B cell (primary cell): ENCODE measurements at regions not wholly inside any gene's neighbourhood (a gene's known extent, or its start where the extent isn't known, plus 50 kb on each side); places are given as distances from the start of the nearest gene placed in this dataset.

ENCODE experiments used
- ATAC-seq: fragments of 200-7000 bp; cut with Tn5 transposase; one replicate; pipeline ENCODE4 v1.10.0; 2021; ENCODE audit warnings: low read depth, mild to moderate bottlenecking, moderate number of reproducible peaks, moderate library complexity
- CTCF ChIA-PET: fragments of 350-600 bp; sonication (Branson Sonifier 250); formaldehyde crosslinking; loops from one replicate; lab custom pipeline; 2021; ENCODE audit warnings: antibody characterized with exemption, inconsistent platforms; lab: Charles Lee
- POLR2A ChIA-PET: fragments of 350-600 bp; sonication (Branson Sonifier 250); formaldehyde crosslinking; loops from one replicate; lab custom pipeline; 2021; ENCODE audit warnings: antibody characterized with exemption; lab: Charles Lee
- DNase-seq: peaks from one replicate; pipeline ENCODE4 v3.0.0; 2013
- H2AFZ ChIP-seq: 2 replicates; pipeline ENCODE4 v1.6.1; 2012; ENCODE audit warnings: mild to moderate bottlenecking, low read depth, low read length; ENCODE audit not compliant: insufficient read depth, poor library complexity, severe bottlenecking
- H3K27ac ChIP-seq, 2 donors: 1 replicate in 1 of 2; 2 replicates in 1 of 2; pipeline ENCODE4 v1.5.1; 2012 to 2013; ENCODE audit warnings: low read length in 2 of 2, mild to moderate bottlenecking in 2 of 2, moderate library complexity in 1 of 2
- H3K27me3 ChIP-seq, 4 experiments: fragments of 200-600 bp in 1 of 4; sonication (generic) in 1 of 4; replicated peaks in 1 of 4; 1 replicate in 2 of 4; 2 replicates in 2 of 4; pipeline versions ENCODE4 v1.6.1 to v1.7.0; 2013 to 2016; ENCODE audit warnings: low read length in 3 of 4, mild to moderate bottlenecking in 2 of 4, mixed read lengths in 1 of 4, moderate library complexity in 1 of 4; ENCODE audit not compliant: insufficient read depth in 4 of 4, control insufficient read depth in 3 of 4; ENCODE audit errors: control extremely low read depth in 1 of 4
- H3K36me3 ChIP-seq, 2 experiments: replicated peaks in 1 of 2; 1 replicate in 1 of 2; 2 replicates in 1 of 2; pipeline versions ENCODE4 v1.6.1 to v1.7.1; 2013; ENCODE audit warnings: low read length in 1 of 2; ENCODE audit not compliant: insufficient read depth in 2 of 2, control insufficient read depth in 1 of 2; ENCODE audit errors: control extremely low read depth in 1 of 2, extremely low read depth in 1 of 2
- H3K4me1 ChIP-seq, 2 donors: fragments of 200-600 bp in 1 of 2; sonication (generic) in 1 of 2; 1 replicate in 1 of 2; 2 replicates in 1 of 2; pipeline versions ENCODE4 v1.5.1 to v1.6.1; 2013 to 2017; ENCODE audit warnings: low read length in 2 of 2; ENCODE audit not compliant: control insufficient read depth in 2 of 2, insufficient read depth in 2 of 2
- H3K4me2 ChIP-seq: replicated peaks from 2 replicates; pipeline ENCODE3; 2012; ENCODE audit warnings: mild to moderate bottlenecking, low read depth, low read length; ENCODE audit not compliant: poor library complexity, severe bottlenecking
- H3K4me3 ChIP-seq, 5 experiments: fragments of 200-600 bp in 1 of 5; sonication (generic) in 1 of 5; 1 replicate in 3 of 5; 2 replicates in 2 of 5; pipeline versions ENCODE4 v1.5.1 to v1.7.0; 2011 to 2016; ENCODE audit warnings: low read length in 4 of 5, mild to moderate bottlenecking in 4 of 5, low read depth in 2 of 5, control low read depth in 1 of 5, moderate library complexity in 1 of 5; ENCODE audit not compliant: insufficient read depth in 1 of 5; ENCODE audit errors: control extremely low read depth in 1 of 5, extremely low read depth in 1 of 5
- H3K79me2 ChIP-seq: fragments of 200-600 bp; sonication (generic); one replicate; pipeline ENCODE4 v1.6.0; 2016; ENCODE audit warnings: low read length; ENCODE audit not compliant: control insufficient read depth, insufficient read depth
- H3K9ac ChIP-seq: fragments of 200-600 bp; sonication (generic); 2 replicates; pipeline ENCODE4 v1.6.1; 2017; ENCODE audit warnings: mild to moderate bottlenecking, low read length, moderate library complexity
- H3K9me3 ChIP-seq, 3 donors: one replicate each; pipeline versions ENCODE4 v1.6.1 to v1.7.1; 2013; ENCODE audit warnings: low read length in 2 of 3; ENCODE audit not compliant: control insufficient read depth in 2 of 3, insufficient read depth in 1 of 3; ENCODE audit errors: control extremely low read depth in 1 of 3
- H4K20me1 ChIP-seq: 2 replicates; pipeline ENCODE4 v1.6.0; 2012; ENCODE audit warnings: mild to moderate bottlenecking, low read length; ENCODE audit not compliant: insufficient read depth, control insufficient read depth, poor library complexity, severe bottlenecking
- H3K27ac Mint-ChIP-seq: one replicate; pipeline ENCODE4 v1.8.0; 2021; ENCODE audit warnings: mixed read lengths
- H3K27me3 Mint-ChIP-seq: one replicate; pipeline ENCODE4 v1.8.0; 2021; ENCODE audit warnings: mixed read lengths
- H3K4me1 Mint-ChIP-seq: one replicate; pipeline ENCODE4 v1.8.0; 2021; ENCODE audit warnings: mixed read lengths
- H3K4me3 Mint-ChIP-seq: one replicate; pipeline ENCODE4 v1.8.0; 2021; ENCODE audit warnings: mixed read lengths
- H3K9me3 Mint-ChIP-seq: one replicate; pipeline ENCODE4 v1.8.0; 2022; ENCODE audit warnings: mixed read lengths; ENCODE audit not compliant: insufficient read depth
- EZH2 ChIP-seq: IDR thresholded peaks from 2 replicates; pipeline ENCODE4 v1.6.1; 2012; ENCODE audit warnings: borderline replicate concordance, low read depth, mild to moderate bottlenecking, moderate library complexity, low read length; ENCODE audit not compliant: insufficient read depth, poor library complexity, severe bottlenecking
- WGBS: methylation state at CpG from one replicate; pipeline ENCODE4 v1.1.5; 2013; ENCODE audit warnings: missing lambda C conversion rate; ENCODE audit not compliant: insufficient coverage; 5-methylcytosine and 5-hydroxymethylcytosine counted together
- intact Hi-C: fragments of 100-400 bp; cut with micrococcal nuclease; formaldehyde crosslinking; loops from one replicate; pipeline ENCODE4 v1.10.0; 2022
- TF ChIP-seq, protein P1 (sequence below): fragments of 200-600 bp; IDR thresholded peaks from one replicate; pipeline ENCODE4 v1.8.0; 2022; ENCODE audit warnings: antibody characterized with exemption, mild to moderate bottlenecking

DNA sequence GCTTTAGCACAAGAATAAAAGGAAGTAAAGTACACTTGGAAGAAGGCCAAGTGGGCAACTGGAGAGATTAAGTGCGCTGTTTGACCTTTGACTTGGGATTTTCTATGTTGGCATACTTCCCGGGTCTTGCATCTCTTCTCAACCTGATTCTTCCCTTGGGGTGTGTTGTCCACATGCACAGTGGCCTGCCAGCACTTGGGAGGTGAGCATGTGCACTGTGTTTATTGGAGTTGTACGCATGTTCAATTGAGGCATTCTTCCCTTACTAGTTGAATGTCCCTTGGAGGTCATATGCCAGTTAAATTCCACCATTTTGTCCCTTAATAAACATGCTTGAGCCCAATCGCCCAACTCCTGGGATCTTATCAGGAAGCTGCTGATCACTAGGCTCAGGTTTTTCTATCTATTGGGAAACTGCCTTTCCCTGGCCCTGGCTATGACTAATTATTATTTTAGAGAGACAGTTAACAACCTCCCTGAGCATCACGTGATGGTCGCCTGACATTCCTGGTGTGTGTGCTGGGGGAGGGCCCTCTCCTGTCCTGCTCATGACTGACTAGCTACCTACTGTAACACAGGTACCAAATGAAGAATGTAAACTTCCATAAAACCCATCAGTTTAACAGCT lies 62.5 kb upstream of the RAPGEF4 start:
- DNase-seq = no peak
- Histone ChIP-seq H3K27ac (no peak overlapping the region), H4K20me1 (no peaks in the 10 kb centered on the region), H3K4me2 (no peak overlapping the region), H3K9ac (no peak overlapping the region), H3K36me3 (no peaks in the 10 kb centered on the region), H3K79me2 (no peaks in the 10 kb centered on the region), H3K4me1 (no peaks in the 10 kb centered on the region), H3K9me3 (no peaks in the 10 kb centered on the region), H3K4me3 (no peak overlapping the region), H3K27me3 (no peaks in the 10 kb centered on the region), H2AFZ (no peak overlapping the region)
- Mint-ChIP-seq H3K9me3 (no peaks in the 10 kb centered on the region), H3K4me1 (no peaks in the 10 kb centered on the region), H3K27ac (no peak overlapping the region), H3K27me3 (peaks cover 10% of the 10 kb centered on the region), H3K4me3 (no peak overlapping the region)
- ATAC-seq = no peak
- WGBS = 100% methylated on average over 2 of the region's 6 CpGs
- intact Hi-C loops = no loop called here
- TF ChIP-seq EZH2 = no peak
- TF ChIP-seq, protein P1, sequence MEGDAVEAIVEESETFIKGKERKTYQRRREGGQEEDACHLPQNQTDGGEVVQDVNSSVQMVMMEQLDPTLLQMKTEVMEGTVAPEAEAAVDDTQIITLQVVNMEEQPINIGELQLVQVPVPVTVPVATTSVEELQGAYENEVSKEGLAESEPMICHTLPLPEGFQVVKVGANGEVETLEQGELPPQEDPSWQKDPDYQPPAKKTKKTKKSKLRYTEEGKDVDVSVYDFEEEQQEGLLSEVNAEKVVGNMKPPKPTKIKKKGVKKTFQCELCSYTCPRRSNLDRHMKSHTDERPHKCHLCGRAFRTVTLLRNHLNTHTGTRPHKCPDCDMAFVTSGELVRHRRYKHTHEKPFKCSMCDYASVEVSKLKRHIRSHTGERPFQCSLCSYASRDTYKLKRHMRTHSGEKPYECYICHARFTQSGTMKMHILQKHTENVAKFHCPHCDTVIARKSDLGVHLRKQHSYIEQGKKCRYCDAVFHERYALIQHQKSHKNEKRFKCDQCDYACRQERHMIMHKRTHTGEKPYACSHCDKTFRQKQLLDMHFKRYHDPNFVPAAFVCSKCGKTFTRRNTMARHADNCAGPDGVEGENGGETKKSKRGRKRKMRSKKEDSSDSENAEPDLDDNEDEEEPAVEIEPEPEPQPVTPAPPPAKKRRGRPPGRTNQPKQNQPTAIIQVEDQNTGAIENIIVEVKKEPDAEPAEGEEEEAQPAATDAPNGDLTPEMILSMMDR = no peak
- ChIA-PET CTCF (interaction anchor here (0.6 kb wide), 1 partner anchor 61 kb away, joined by 3 read pairs; no protein-coding TSS in a partner anchor), POLR2A (no interaction called here)

DNA sequence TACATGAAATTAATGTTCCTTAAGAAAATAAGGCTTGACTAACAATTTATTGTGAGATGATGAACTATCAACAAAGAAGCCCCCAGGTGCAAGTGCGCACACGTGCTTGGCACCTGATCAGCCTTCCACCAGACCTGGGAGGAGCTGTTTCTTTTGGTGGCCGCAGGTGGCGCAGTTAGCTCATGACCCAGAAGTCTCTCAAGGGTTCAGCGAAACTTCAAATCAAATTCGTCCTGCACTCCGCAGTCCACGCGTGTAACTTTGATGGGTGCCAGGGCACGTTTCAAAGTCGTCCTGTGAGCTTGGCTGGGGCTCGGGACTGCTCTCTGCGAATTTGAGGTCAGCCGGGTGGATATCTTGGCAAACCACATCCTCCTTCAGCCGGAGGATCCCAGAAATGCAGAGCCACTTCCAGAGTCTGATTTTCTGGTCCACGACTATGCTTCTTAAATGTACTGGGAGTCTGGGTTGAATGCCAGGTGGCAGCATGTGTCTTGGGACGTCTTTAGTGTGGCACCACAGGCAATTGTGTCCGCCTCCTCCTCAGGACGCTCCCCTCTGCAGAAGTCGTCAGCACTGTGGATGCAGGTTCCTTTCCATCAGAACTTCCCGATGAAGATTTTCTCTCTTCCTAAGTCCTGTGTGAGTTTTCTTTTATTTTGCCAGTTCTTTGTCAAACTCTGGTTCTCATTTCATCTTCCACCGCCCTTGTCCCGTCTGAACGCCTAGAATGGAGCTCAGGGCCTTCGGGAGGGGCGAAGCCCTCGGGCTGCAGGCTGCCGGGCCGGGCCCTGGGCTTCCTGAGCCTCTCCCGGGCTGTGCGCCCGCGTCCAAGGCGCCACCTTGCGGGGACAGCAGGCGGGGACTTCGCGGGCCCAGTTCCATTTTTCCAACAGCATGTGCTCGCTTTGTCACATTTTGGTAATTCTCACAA lies 61.3 kb upstream of the RAPGEF4 start:
- DNase-seq = peak; percentile 13
- intact Hi-C loops = no loop called here

More for the DNA sequence above, 61.3 kb upstream of the RAPGEF4 start:
- Histone ChIP-seq H4K20me1 (no peaks in the 10 kb centered on the region), H2AFZ (peak overlapping the region; percentile 32), H3K4me1 (no peaks in the 10 kb centered on the region), H3K27ac (no peak overlapping the region), H3K4me2 (peak overlapping the region; percentile 53), H3K79me2 (no peaks in the 10 kb centered on the region), H3K27me3 (no peaks in the 10 kb centered on the region), H3K36me3 (no peaks in the 10 kb centered on the region), H3K4me3 (peak overlapping the region in 4 of 5 experiments; percentile 10 to 31 (median 30)), H3K9me3 (no peaks in the 10 kb centered on the region), H3K9ac (peak overlapping the region; percentile 7)
- Mint-ChIP-seq H3K4me3 (peak overlapping the region; percentile 14), H3K27me3 (peaks cover 10% of the 10 kb centered on the region), H3K27ac (no peak overlapping the region), H3K9me3 (no peaks in the 10 kb centered on the region), H3K4me1 (no peaks in the 10 kb centered on the region)
- no peak for ATAC-seq
- POLR2A ChIA-PET = no interaction called here
- CTCF ChIA-PET = no interaction called here
- 49% methylated on average over 36 of the region's 39 CpGs for WGBS
- TF ChIP-seq, protein P1 = no peak
